Hepatocyte (in vitro differentiated cells): ENCODE measurements at regions not wholly inside any gene's neighbourhood (a gene's known extent, or its start where the extent isn't known, plus 50 kb on each side); places are given as distances from the start of the nearest gene placed in this dataset.

Source experiments
- DNase-seq: peaks from one replicate; pipeline ENCODE4 v3.0.0-alpha.2; 2016; ENCODE audit warnings: low spot score
- H2AFZ ChIP-seq: fragments of 200-600 bp; sonication (generic); 2 replicates; pipeline ENCODE4 v1.6.0; 2016; ENCODE audit warnings: antibody characterized with exemption, mild to moderate bottlenecking
- H3K27ac ChIP-seq: fragments of 200-600 bp; sonication (generic); 2 replicates; pipeline ENCODE4 v1.5.1; 2016; ENCODE audit warnings: mild to moderate bottlenecking
- H3K27me3 ChIP-seq: fragments of 200-600 bp; sonication (generic); 2 replicates; pipeline ENCODE4 v1.6.1; 2016
- H3K36me3 ChIP-seq: fragments of 200-600 bp; sonication (generic); replicated peaks from 2 replicates; pipeline ENCODE4 v1.5.1; 2016; ENCODE audit warnings: low read depth; ENCODE audit not compliant: insufficient read depth
- H3K4me1 ChIP-seq: fragments of 200-600 bp; sonication (generic); 2 replicates; pipeline ENCODE4 v1.5.1; 2016; ENCODE audit warnings: mild to moderate bottlenecking, moderate library complexity; ENCODE audit not compliant: insufficient read depth
- H3K4me2 ChIP-seq: fragments of 200-600 bp; sonication (generic); 2 replicates; pipeline ENCODE4 v1.6.0; 2016
- H3K4me3 ChIP-seq: fragments of 200-600 bp; sonication (generic); 2 replicates; pipeline ENCODE4 v1.5.1; 2016; ENCODE audit warnings: mild to moderate bottlenecking
- H3K79me2 ChIP-seq: fragments of 200-600 bp; sonication (generic); 2 replicates; pipeline ENCODE4 v1.6.0; 2017; ENCODE audit warnings: mild to moderate bottlenecking
- H3K9me2 ChIP-seq: fragments of 200-600 bp; sonication (generic); replicated peaks from 2 replicates; pipeline ENCODE4 v1.6.0; 2017; ENCODE audit warnings: mild to moderate bottlenecking; ENCODE audit not compliant: insufficient read depth
- H3K9me3 ChIP-seq: fragments of 200-600 bp; sonication (generic); 2 replicates; pipeline ENCODE4 v1.5.1; 2016; ENCODE audit warnings: low read depth, mild to moderate bottlenecking
- H4K20me1 ChIP-seq: fragments of 200-600 bp; sonication (generic); 2 replicates; pipeline ENCODE4 v1.6.0; 2016; ENCODE audit warnings: mild to moderate bottlenecking; ENCODE audit not compliant: insufficient read depth, poor library complexity, severe bottlenecking
- CTCF ChIP-seq: fragments of 200-600 bp; sonication (generic); IDR thresholded peaks from 2 replicates; pipeline ENCODE4 v1.5.1; 2016; ENCODE audit warnings: antibody characterized with exemption, mild to moderate bottlenecking; ENCODE audit not compliant: poor library complexity
- EZH2 ChIP-seq: fragments of 200-600 bp; sonication (generic); IDR thresholded peaks from 2 replicates; pipeline ENCODE4 v1.6.1; 2016; ENCODE audit warnings: antibody characterized with exemption, mild to moderate bottlenecking, borderline replicate concordance
- EZH2phosphoT487 ChIP-seq: fragments of 200-600 bp; sonication (generic); IDR thresholded peaks from one replicate; pipeline ENCODE4 v1.6.1; 2018; ENCODE audit warnings: antibody characterized with exemption, mild to moderate bottlenecking, low read depth, moderate library complexity; ENCODE audit not compliant: unreplicated experiment, severe bottlenecking
- WGBS: methylation state at CpG from one replicate; pipeline ENCODE4 v1.1.6; 2016; ENCODE audit warnings: low lambda C conversion rate; ENCODE audit errors: missing lambda C conversion rate; 5-methylcytosine and 5-hydroxymethylcytosine counted together

DNA sequence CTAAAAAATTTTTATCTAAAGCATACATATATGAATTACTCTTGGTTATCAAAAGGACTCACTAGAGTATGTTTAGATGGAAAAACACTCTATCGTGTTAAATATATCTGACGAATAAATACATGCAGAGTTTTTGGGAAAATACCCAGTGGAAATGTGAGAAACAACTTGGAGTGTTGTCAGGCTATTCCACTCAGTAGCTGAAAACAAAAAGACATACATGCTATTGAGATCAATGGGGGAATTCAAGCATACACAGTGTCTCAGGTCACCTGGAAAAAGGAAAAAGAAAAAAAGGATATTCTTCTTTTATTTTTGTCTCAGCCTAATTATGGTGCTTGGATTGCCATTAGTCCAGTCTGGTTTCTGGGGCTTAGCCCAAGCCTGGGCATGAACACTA, 247.0 kb upstream of the LYPLAL1 start:
- DNase-seq: no peak
- no peak overlapping the region for H3K27ac ChIP-seq
- no peaks in the 10 kb centered on the region for H3K27me3 ChIP-seq
- H3K36me3 ChIP-seq: no peaks in the 10 kb centered on the region
- H3K4me3 ChIP-seq: no peak overlapping the region
- no peak for TF ChIP-seq CTCF
- no peak for TF ChIP-seq EZH2phosphoT487
- no peak for TF ChIP-seq EZH2
- no peaks in the 10 kb centered on the region for H3K4me1 ChIP-seq
- no peaks in the 10 kb centered on the region for H3K9me2 ChIP-seq
- 71% methylated on average over 2 of the region's 2 CpGs for WGBS
- H3K9me3 ChIP-seq: no peaks in the 10 kb centered on the region
- H3K79me2 ChIP-seq: no peaks in the 10 kb centered on the region
- H3K4me2 ChIP-seq: no peak overlapping the region
- H4K20me1 ChIP-seq: no peaks in the 10 kb centered on the region
- H2AFZ ChIP-seq: no peak overlapping the region

DNA sequence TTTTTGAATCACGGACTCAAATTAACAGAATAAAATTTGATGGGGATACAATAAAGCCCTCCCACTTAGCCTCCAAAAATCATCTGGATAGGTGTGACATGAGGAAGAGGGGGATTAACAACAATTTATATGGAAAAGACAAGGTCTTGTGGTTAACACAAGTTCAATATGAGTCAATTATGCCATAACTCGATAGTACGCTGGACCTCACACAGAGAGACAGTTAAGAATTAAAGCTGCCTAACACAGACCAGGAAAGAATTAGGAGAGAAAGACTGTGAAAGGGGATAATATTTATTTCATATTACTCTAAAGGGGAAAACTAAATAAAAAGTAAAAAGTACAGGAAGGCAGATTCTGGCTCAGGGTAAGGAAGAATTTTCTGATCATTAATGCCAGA, 243.7 kb upstream of the LYPLAL1 start:
- Histone ChIP-seq H4K20me1 (no peaks in the 10 kb centered on the region), H3K36me3 (no peaks in the 10 kb centered on the region), H3K4me2 (no peak overlapping the region), H3K4me1 (no peaks in the 10 kb centered on the region), H3K4me3 (no peak overlapping the region), H3K27me3 (no peaks in the 10 kb centered on the region), H3K9me3 (no peaks in the 10 kb centered on the region), H3K79me2 (no peaks in the 10 kb centered on the region), H2AFZ (no peak overlapping the region), H3K9me2 (no peaks in the 10 kb centered on the region), H3K27ac (no peak overlapping the region)
- TF ChIP-seq CTCF (no peak), EZH2 (no peak), EZH2phosphoT487 (no peak)
- WGBS: 69% methylated on average over 3 of the region's 3 CpGs
- no peak for DNase-seq

GRCh38 chr1:218930472-218931241, 243.0 kb upstream of the LYPLAL1 start:
- no peaks in the 10 kb centered on the region for H3K79me2 ChIP-seq
- no peak for TF ChIP-seq CTCF

More at GRCh38 chr1:218930472-218931241, 243.0 kb upstream of the LYPLAL1 start:
- H3K4me3 ChIP-seq: no peak overlapping the region
- 58% methylated on average over 8 of the region's 8 CpGs for WGBS
- no peak overlapping the region for H3K27ac ChIP-seq
- no peaks in the 10 kb centered on the region for H3K9me2 ChIP-seq
- H3K9me3 ChIP-seq: no peaks in the 10 kb centered on the region
- no peak for DNase-seq
- H3K27me3 ChIP-seq: no peaks in the 10 kb centered on the region
- no peaks in the 10 kb centered on the region for H4K20me1 ChIP-seq
- no peaks in the 10 kb centered on the region for H3K36me3 ChIP-seq
- no peaks in the 10 kb centered on the region for H3K4me1 ChIP-seq
- H2AFZ ChIP-seq: no peak overlapping the region
- H3K4me2 ChIP-seq: no peak overlapping the region
